Small intestine (tissue), 7 donors: ENCODE measurements at regions not wholly inside any gene's neighbourhood (a gene's known extent, or its start where the extent isn't known, plus 50 kb on each side); places are given as distances from the start of the nearest gene placed in this dataset.

Experiments
- DNase-seq, 2 donors: peaks; one replicate each; pipeline versions ENCODE4 v3.0.0 to v3.0.0-alpha.2; 2013
- FAIRE-seq: peaks from 2 replicates; lab custom pipeline; 2012; peaks lifted over from hg19 to GRCh38; lab: Jason Lieb, UNC
- H3K27ac ChIP-seq, 3 donors: one replicate each; pipeline ENCODE4 v1.5.1; 2013; ENCODE audit warnings: low read length in 2 of 3, mild to moderate bottlenecking in 2 of 3, control low read depth in 1 of 3, inconsistent platforms in 1 of 3, low read depth in 1 of 3, moderate library complexity in 1 of 3
- H3K27me3 ChIP-seq, 3 donors: one replicate each; pipeline ENCODE4 v1.6.1; 2013; ENCODE audit warnings: low read length in 3 of 3, inconsistent platforms in 1 of 3; ENCODE audit not compliant: control insufficient read depth in 3 of 3, insufficient read depth in 3 of 3
- H3K36me3 ChIP-seq, 3 donors: one replicate each; pipeline ENCODE4 v1.6.1; 2013; ENCODE audit warnings: low read length in 3 of 3, inconsistent platforms in 1 of 3, low read depth in 1 of 3, mild to moderate bottlenecking in 1 of 3, moderate library complexity in 1 of 3; ENCODE audit not compliant: control insufficient read depth in 3 of 3, insufficient read depth in 2 of 3
- H3K4me1 ChIP-seq, 3 donors: one replicate each; pipeline ENCODE4 v1.6.1; 2013; ENCODE audit warnings: low read length in 2 of 3, inconsistent platforms in 1 of 3, low read depth in 1 of 3, mild to moderate bottlenecking in 1 of 3, moderate library complexity in 1 of 3; ENCODE audit not compliant: control insufficient read depth in 3 of 3, insufficient read depth in 2 of 3
- H3K4me3 ChIP-seq, 3 donors: one replicate each; pipeline ENCODE4 v1.5.1; 2013; ENCODE audit warnings: low read length in 3 of 3, control low read depth in 1 of 3, inconsistent platforms in 1 of 3, low read depth in 1 of 3, mild to moderate bottlenecking in 1 of 3, moderate library complexity in 1 of 3
- H3K9me3 ChIP-seq, 2 donors: one replicate each; pipeline ENCODE4 v1.6.1; 2013; ENCODE audit warnings: low read depth in 1 of 2, low read length in 1 of 2; ENCODE audit not compliant: control insufficient read depth in 2 of 2, insufficient read depth in 1 of 2
- WGBS, 3 donors: extraction: QIAGEN DNeasy Blood & Tissue Kit; methylation state at CpG; one replicate each; pipeline ENCODE4 v1.1.7; 2013; 5-methylcytosine and 5-hydroxymethylcytosine counted together
- donor health status: healthy with polysubstance abuse.
- donor health status: control.
- donor health status: control.
- donor health status: Bipolar disorder and iron deficiency.
- donor health status: healthy.

DNA sequence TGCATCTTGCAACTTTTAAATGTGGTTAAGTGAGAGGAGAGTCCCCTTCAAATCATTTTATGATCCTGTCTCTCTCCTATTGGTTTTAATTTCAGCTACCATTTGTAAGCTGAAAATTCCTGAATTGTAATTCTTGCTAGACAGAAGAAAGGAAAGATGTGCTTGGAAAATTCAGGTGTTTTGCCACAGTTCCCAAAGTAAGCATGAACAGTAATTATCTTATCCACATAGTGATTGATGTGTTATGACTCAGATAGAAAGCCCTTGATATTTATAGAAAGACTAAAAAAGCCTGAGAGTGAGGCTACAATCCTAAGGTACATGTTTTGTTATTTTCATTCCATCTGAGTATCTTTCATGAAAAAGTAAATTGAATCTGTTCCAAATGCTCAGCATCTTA is 492.5 kb downstream of the MAT2B start:
- FAIRE-seq = no peak
- no peak for DNase-seq
- Histone ChIP-seq H3K9me3 (no peaks in the 10 kb centered on the region), H3K36me3 (no peaks in the 10 kb centered on the region), H3K27me3 (peaks cover 0 to under 1% (median 0%) of the 10 kb centered on the region in 3 donors), H3K4me1 (peaks cover 0 to 2% (median 0%) of the 10 kb centered on the region in 3 donors), H3K4me3 (no peak overlapping the region), H3K27ac (no peak overlapping the region)

DNA sequence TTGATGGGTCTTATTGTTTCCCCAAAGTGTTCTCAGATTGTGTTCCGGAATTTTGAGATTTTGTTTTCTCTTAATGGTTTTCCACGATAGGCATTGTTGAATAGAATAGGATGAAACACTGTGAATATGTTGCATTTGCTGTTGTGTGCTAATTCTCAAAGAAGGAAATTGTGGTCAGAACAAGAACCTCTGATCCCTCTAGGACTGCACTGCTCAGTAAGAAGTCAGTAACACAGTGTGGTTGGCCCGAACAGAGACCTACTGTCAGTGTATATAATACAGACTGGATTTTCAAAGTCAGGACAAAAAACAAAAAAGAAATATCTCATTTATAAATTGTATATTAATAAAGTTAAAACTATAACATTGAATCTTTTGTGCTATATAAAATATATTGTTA is 494.8 kb downstream of the MAT2B start:
- no peak for FAIRE-seq
- Histone ChIP-seq H3K4me1 (peaks cover 0 to under 1% (median 0%) of the 10 kb centered on the region in 3 donors), H3K4me3 (no peak overlapping the region), H3K36me3 (no peaks in the 10 kb centered on the region), H3K27me3 (peaks cover 0 to 2% (median 0%) of the 10 kb centered on the region in 3 donors), H3K27ac (no peak overlapping the region), H3K9me3 (no peaks in the 10 kb centered on the region)
- WGBS, 3 donors = 71 to 93% (median 84%) methylated on average over 3 of the region's 3 CpGs
- DNase-seq = no peak

DNA sequence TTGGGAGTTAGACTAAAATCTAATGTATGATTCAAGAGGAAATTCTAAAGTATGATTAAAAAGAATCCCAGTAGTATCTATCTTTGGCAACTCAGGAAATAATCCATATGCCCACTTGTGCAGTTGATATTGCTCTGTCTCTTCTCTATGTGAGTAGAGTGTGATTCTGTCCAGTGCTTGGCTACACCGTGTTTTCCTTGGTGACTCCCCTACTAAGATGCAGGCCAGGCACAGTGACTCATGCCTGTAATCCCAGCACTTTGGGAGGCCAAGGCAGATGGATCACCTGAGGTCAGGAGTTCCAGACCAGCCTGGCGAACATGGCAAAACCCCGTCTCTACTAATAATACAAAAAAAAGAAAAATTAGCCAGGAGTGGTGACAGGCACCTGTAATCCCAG is 495.4 kb downstream of the MAT2B start:
- no peaks in the 10 kb centered on the region for H3K36me3 ChIP-seq
- H3K9me3 ChIP-seq = no peaks in the 10 kb centered on the region
- H3K4me3 ChIP-seq = no peak overlapping the region
- no peak for FAIRE-seq
- H3K27me3 ChIP-seq = peaks cover 0 to 2% (median 0%) of the 10 kb centered on the region in 3 donors
- no peak for DNase-seq
- no peaks in the 10 kb centered on the region for H3K4me1 ChIP-seq
- 79 to 87% (median 83%) methylated on average over 3 of the region's 3 CpGs for WGBS, 3 donors
- no peak overlapping the region for H3K27ac ChIP-seq

DNA sequence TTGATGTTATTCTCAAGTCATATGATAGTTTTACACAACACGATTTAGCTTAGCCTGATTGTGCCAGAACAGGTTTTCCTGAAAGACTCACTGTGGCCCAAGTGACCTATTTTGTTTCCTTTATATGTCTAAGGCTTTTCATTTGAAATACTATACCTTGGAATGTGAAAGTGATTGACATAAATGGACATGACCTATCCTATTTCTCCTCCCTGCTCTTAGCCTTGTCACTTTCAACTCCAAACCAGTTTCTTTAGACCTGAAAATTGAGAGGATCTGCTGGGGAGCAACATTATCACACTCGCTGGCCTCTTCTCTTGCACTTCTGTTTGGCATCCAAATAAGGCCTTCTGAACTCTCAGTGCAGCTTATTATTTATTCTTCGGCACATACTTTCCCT is 496.8 kb downstream of the MAT2B start:
- H3K9me3 ChIP-seq = no peaks in the 10 kb centered on the region
- H3K27ac ChIP-seq = no peak overlapping the region
- no peak for FAIRE-seq
- no peaks in the 10 kb centered on the region for H3K4me1 ChIP-seq
- no peaks in the 10 kb centered on the region for H3K36me3 ChIP-seq
- WGBS, 3 donors = 56 to 69% (median 60%) methylated on average over 3 of the region's 3 CpGs
- H3K4me3 ChIP-seq = no peak overlapping the region
- peaks cover 0 to 2% (median 0%) of the 10 kb centered on the region in 3 donors for H3K27me3 ChIP-seq
- DNase-seq = no peak

DNA sequence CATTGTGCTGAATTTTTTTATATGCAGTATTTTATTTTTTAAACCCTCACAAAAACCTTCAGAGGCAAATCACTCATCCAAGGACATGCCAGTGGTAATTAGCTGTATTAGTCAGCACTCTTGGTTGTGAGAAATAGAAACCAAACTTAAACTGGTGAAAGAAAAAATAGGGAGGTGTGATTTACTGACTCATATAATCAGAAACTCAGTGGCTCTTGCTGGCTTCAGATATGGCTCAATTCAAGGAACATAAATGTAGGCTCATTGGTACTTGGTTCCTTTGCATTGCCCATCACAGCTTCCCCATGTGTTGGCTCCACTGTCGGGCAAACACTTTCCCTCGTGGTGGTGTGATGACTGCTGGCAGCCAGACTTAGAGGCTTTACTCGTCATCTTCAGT is 497.2 kb downstream of the MAT2B start:
- peaks cover 0 to 2% (median 0%) of the 10 kb centered on the region in 3 donors for H3K27me3 ChIP-seq
- WGBS, 3 donors = 76 to 87% (median 83%) methylated on average over 3 of the region's 3 CpGs
- H3K27ac ChIP-seq = no peak overlapping the region
- no peak overlapping the region for H3K4me3 ChIP-seq
- FAIRE-seq = no peak
- no peaks in the 10 kb centered on the region for H3K9me3 ChIP-seq
- no peak for DNase-seq
- no peaks in the 10 kb centered on the region for H3K4me1 ChIP-seq
- H3K36me3 ChIP-seq = no peaks in the 10 kb centered on the region

DNA sequence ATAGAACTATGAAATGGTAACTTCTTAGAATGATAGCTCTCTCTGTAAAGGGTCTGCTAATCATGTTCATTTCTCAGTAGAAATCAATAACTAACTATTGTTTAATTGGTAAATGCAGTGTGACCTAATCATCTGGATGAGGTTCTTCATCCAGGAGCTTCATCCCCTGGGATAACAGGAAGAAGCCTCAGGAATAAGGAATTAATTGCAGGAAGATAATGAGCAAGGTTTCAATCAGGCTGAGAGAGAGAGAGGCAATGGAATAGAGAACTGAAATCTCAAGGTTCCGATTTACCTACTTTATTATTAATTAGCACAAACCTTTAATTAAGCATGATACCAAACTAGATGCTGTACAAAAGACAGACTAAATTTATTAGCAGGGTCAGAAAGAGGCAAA is 499.7 kb downstream of the MAT2B start:
- Histone ChIP-seq H3K9me3 (no peaks in the 10 kb centered on the region), H3K27me3 (peaks cover 0 to 2% (median 0%) of the 10 kb centered on the region in 3 donors), H3K4me1 (no peaks in the 10 kb centered on the region), H3K27ac (no peak overlapping the region), H3K36me3 (no peaks in the 10 kb centered on the region), H3K4me3 (no peak overlapping the region)
- 84 to 93% (median 90%) methylated on average over 1 of the region's 1 CpG for WGBS, 3 donors
- DNase-seq (no peak), FAIRE-seq (no peak)

DNA sequence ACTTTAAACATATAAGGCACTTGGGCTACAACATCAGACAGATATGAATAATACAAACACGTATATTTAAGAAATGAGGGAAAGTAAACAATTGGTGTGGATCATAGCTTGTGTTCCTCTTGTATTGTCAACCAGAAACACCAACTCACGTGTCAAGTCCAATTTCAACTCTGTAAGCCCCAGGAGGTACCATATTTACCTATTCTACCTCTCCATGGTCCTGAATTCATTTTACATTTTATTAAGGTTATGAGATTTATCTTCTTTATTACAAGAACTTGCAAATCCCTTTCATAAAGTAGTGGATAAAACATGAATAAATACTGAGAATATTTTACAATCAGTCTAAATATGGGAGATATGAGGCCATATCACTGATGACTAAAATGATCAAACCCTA is 501.6 kb downstream of the MAT2B start:
- no peak overlapping the region for H3K27ac ChIP-seq
- peaks cover 0 to 2% (median 0%) of the 10 kb centered on the region in 3 donors for H3K27me3 ChIP-seq
- no peaks in the 10 kb centered on the region for H3K4me1 ChIP-seq
- 53 to 69% (median 64%) methylated on average over 2 of the region's 2 CpGs for WGBS, 3 donors
- DNase-seq (no peak), FAIRE-seq (no peak)
- no peak overlapping the region for H3K4me3 ChIP-seq
- H3K36me3 ChIP-seq = no peaks in the 10 kb centered on the region
- H3K9me3 ChIP-seq = no peaks in the 10 kb centered on the region

DNA sequence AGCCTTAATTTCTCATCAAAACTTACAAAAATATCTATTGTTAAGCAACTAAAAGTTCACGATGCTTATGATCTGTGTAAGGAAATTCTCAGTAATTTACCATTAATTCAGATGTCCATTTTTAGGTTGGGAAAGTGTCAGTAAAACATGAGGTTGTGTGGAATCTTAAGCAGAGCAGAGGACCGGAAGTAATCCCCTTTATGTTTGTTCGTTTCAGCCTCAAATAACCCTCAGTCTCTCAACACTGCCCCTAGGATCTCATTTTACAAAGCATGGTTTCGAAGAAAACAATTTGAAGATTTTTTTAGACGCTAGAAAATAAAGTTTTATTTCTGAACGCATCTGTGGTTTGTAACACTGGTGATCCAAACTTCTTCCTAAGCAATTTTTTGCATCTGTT is 504.2 kb downstream of the MAT2B start:
- Histone ChIP-seq H3K4me1 (no peaks in the 10 kb centered on the region), H3K9me3 (no peaks in the 10 kb centered on the region), H3K4me3 (no peak overlapping the region), H3K27me3 (no peaks in the 10 kb centered on the region), H3K27ac (no peak overlapping the region), H3K36me3 (no peaks in the 10 kb centered on the region)
- WGBS, 3 donors = 83 to 86% (median 85%) methylated on average over 6 of the region's 6 CpGs
- FAIRE-seq (no peak), DNase-seq (no peak)

DNA sequence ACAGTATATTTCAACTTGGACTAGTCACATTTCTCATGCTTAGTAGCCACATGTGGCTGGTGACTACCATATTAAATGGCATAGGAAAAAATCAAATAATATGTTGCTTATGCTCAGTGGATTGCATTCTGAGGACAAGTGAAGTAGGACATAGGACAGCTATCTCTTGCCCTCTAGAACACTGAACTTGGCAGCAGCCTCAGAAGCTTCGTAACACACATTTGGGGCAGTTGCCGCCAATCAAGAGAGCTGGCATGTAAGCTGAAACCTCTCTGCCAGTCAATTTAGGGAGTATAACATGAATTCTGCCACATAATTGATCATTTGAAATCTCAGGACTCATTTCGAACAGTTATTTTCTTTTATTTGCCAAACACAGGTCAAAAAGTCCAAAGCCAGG is 505.5 kb downstream of the MAT2B start:
- H3K9me3 ChIP-seq = no peaks in the 10 kb centered on the region
- no peak for FAIRE-seq
- H3K4me1 ChIP-seq = no peaks in the 10 kb centered on the region
- no peak for DNase-seq
- H3K36me3 ChIP-seq = no peaks in the 10 kb centered on the region
- H3K4me3 ChIP-seq = no peak overlapping the region
- no peaks in the 10 kb centered on the region for H3K27me3 ChIP-seq
- WGBS, 3 donors = 75 to 82% (median 80%) methylated on average over 3 of the region's 3 CpGs
- no peak overlapping the region for H3K27ac ChIP-seq
